Psoas muscle (tissue), 7 donors: ENCODE measurements at regions not wholly inside any gene's neighbourhood (a gene's known extent, or its start where the extent isn't known, plus 50 kb on each side); places are given as distances from the start of the nearest gene placed in this dataset.

Experiments
- ATAC-seq, 4 donors: fragments of 200-7000 bp; cut with Tn5 transposase; one replicate each; pipeline ENCODE4 v1.9.1; 2020; ENCODE audit warnings: moderate library complexity in 3 of 4, mild to moderate bottlenecking in 2 of 4
- DNase-seq, 2 donors: peaks; one replicate each; pipeline ENCODE4 v3.0.0-alpha.2; 2020
- H3K27ac ChIP-seq: fragments of 200-600 bp; one replicate; pipeline ENCODE4 v1.8.0; 2022
- H3K27me3 ChIP-seq, 3 donors: fragments of 200-600 bp in 1 of 3; one replicate each; pipeline versions ENCODE4 v1.6.1 to v1.8.0; 2013 to 2022; ENCODE audit warnings: low read length in 2 of 3, mild to moderate bottlenecking in 2 of 3, moderate library complexity in 1 of 3; ENCODE audit not compliant: insufficient read depth in 3 of 3
- H3K36me3 ChIP-seq, 2 donors: fragments of 200-600 bp in 1 of 2; one replicate each; pipeline versions ENCODE4 v1.6.1 to v1.8.0; 2013 to 2022; ENCODE audit warnings: low read depth in 1 of 2, mild to moderate bottlenecking in 1 of 2, moderate library complexity in 1 of 2; ENCODE audit not compliant: insufficient read depth in 1 of 2
- H3K4me1 ChIP-seq: fragments of 200-600 bp; one replicate; pipeline ENCODE4 v1.8.0; 2022
- H3K4me3 ChIP-seq: fragments of 200-600 bp; one replicate; pipeline ENCODE4 v1.8.0; 2022; ENCODE audit warnings: mild to moderate bottlenecking
- H3K9me3 ChIP-seq: fragments of 200-600 bp; one replicate; pipeline ENCODE4 v1.8.0; 2022
- CTCF ChIP-seq: fragments of 200-600 bp; IDR thresholded peaks from one replicate; pipeline ENCODE4 v1.8.0; 2022; ENCODE audit warnings: antibody characterized with exemption
- WGBS, 3 donors: extraction: QIAGEN DNeasy Blood & Tissue Kit; methylation state at CpG; one replicate each; pipeline versions ENCODE4 v1.1.6 to v1.1.7; 2013; 5-methylcytosine and 5-hydroxymethylcytosine counted together
- intact Hi-C, 2 donors: fragments of 100-400 bp; cut with DNase I; formaldehyde crosslinking; loops; one replicate each; pipeline versions ENCODE4 v1.11.0 to v1.14.2; 2022
- donor health status: healthy with polysubstance abuse.
- donor health status: DM: no; HTN: no; CAD: no; lungs with moderate emphysema.
- donor health status: Bipolar disorder and iron deficiency.
- donor health status: healthy.
- donor health status: DM: yes; HTN: yes; CAD: no.
- donor health status: DM: no; HTN: no; CAD: no.
- donor health status: DM: yes; HTN: yes; CAD: no.

- H3K4me1 ChIP-seq, result no peaks in the 10 kb centered on the region
- H3K27me3 ChIP-seq, result no peaks in the 10 kb centered on the region
- H3K27ac ChIP-seq, result no peak overlapping the region
- DNase-seq (no peak), ATAC-seq (no peak)
- intact Hi-C loops, result no loop called here
- WGBS, 3 donors, result 91 to 94% (median 93%) methylated on average over 1 of the region's 1 CpG
- H3K36me3 ChIP-seq, result no peaks in the 10 kb centered on the region
- no peak overlapping the region for H3K4me3 ChIP-seq
- no peak for TF ChIP-seq CTCF
- H3K9me3 ChIP-seq, result no peaks in the 10 kb centered on the region
Observed at GRCh38 chr5:84859056-84859455, 474.4 kb upstream of the EDIL3 start.

GRCh38 chr5:84831701-84832100, 447.0 kb upstream of the EDIL3 start:
- ATAC-seq (no peak), DNase-seq (no peak)
- Histone ChIP-seq H3K27me3 (no peaks in the 10 kb centered on the region), H3K27ac (no peak overlapping the region), H3K4me1 (no peaks in the 10 kb centered on the region), H3K4me3 (no peak overlapping the region), H3K36me3 (no peaks in the 10 kb centered on the region), H3K9me3 (no peaks in the 10 kb centered on the region)
- WGBS, 3 donors, result 92 to 93% (median 93%) methylated on average over 1 of the region's 1 CpG
- TF ChIP-seq CTCF, result no peak
- intact Hi-C loops, result no loop called here

- H3K27me3 ChIP-seq, result no peaks in the 10 kb centered on the region
- no peak overlapping the region for H3K27ac ChIP-seq
- DNase-seq (peak; percentile 9 to 47), ATAC-seq (no peak)
- WGBS, 3 donors, result 84 to 94% (median 91%) methylated on average over 18 to 28 of the region's 28 CpGs
- no peaks in the 10 kb centered on the region for H3K36me3 ChIP-seq
- H3K4me3 ChIP-seq, result no peak overlapping the region
- no peaks in the 10 kb centered on the region for H3K9me3 ChIP-seq
- no peak for TF ChIP-seq CTCF
- no peaks in the 10 kb centered on the region for H3K4me1 ChIP-seq
- intact Hi-C loops, result no loop called here
Observed at GRCh38 chr5:84830265-84830664, 445.6 kb upstream of the EDIL3 start.

- Histone ChIP-seq H3K36me3 (no peaks in the 10 kb centered on the region), H3K4me3 (no peak overlapping the region), H3K9me3 (no peaks in the 10 kb centered on the region), H3K4me1 (no peaks in the 10 kb centered on the region), H3K27ac (no peak overlapping the region), H3K27me3 (no peaks in the 10 kb centered on the region)
- ATAC-seq (no peak), DNase-seq (no peak)
- intact Hi-C loops, result no loop called here
- WGBS, 3 donors, result 31 to 41% (median 33%) methylated on average over 1 of the region's 1 CpG
- no peak for TF ChIP-seq CTCF
Observed at GRCh38 chr5:84825606-84826005, 440.9 kb upstream of the EDIL3 start.

GRCh38 chr5:84821924-84822323, 437.2 kb upstream of the EDIL3 start:
- Histone ChIP-seq H3K36me3 (no peaks in the 10 kb centered on the region), H3K27ac (no peak overlapping the region), H3K4me1 (no peaks in the 10 kb centered on the region), H3K9me3 (no peaks in the 10 kb centered on the region), H3K27me3 (no peaks in the 10 kb centered on the region), H3K4me3 (no peak overlapping the region)
- TF ChIP-seq CTCF, result no peak
- 53 to 61% (median 61%) methylated on average over 3 of the region's 3 CpGs for WGBS, 3 donors
- intact Hi-C loops, result no loop called here
- no peak for DNase-seq
- ATAC-seq, result no peak
